GM19043 (cell line): ENCODE measurements at regions not wholly inside any gene's neighbourhood (a gene's known extent, or its start where the extent isn't known, plus 50 kb on each side); places are given as distances from the start of the nearest gene placed in this dataset.
"Not testable (repeated sequence)": the region's sequence is repeated elsewhere in the genome, so short reads cannot be mapped to it uniquely, and the experiment has no call there.

ENCODE experiments used
- ATAC-seq: cut with Tn5 transposase; IDR thresholded peaks from one replicate; pipeline ENCODE4 v1.9.1; 2021; ENCODE audit warnings: low read depth; ENCODE audit not compliant: unreplicated experiment

- no peak for ATAC-seq
Observed at GRCh38 chr18:34942276-34942675, 98.9 kb upstream of the MAPRE2 start.

GRCh38 chr18:34942975-34943374, 98.2 kb upstream of the MAPRE2 start:
- no peak for ATAC-seq

GRCh38 chr18:34943587-34943986, 97.6 kb upstream of the MAPRE2 start:
- no peak for ATAC-seq

GRCh38 chr18:34947711-34948125, 93.5 kb upstream of the MAPRE2 start:
- no peak for ATAC-seq

GRCh38 chr18:34951625-34952379, 89.4 kb upstream of the MAPRE2 start:
- ATAC-seq = no peak

- ATAC-seq = no peak
Observed at GRCh38 chr18:34953212-34953611, 88.0 kb upstream of the MAPRE2 start.

GRCh38 chr18:34955494-34955893, 85.7 kb upstream of the MAPRE2 start:
- not testable (repeated sequence) for ATAC-seq

- no peak for ATAC-seq
Observed at GRCh38 chr18:34956663-34957062, 84.5 kb upstream of the MAPRE2 start.

GRCh38 chr18:34957119-34957863, 83.9 kb upstream of the MAPRE2 start:
- no peak for ATAC-seq

GRCh38 chr18:34957864-34958259, 83.4 kb upstream of the MAPRE2 start:
- ATAC-seq = no peak

GRCh38 chr18:34959211-34959829, 81.9 kb upstream of the MAPRE2 start:
- no peak for ATAC-seq

GRCh38 chr18:34959989-34960388, 81.2 kb upstream of the MAPRE2 start:
- no peak for ATAC-seq

GRCh38 chr18:34965108-34965507, 76.1 kb upstream of the MAPRE2 start:
- ATAC-seq = no peak

- ATAC-seq = no peak
Observed at GRCh38 chr18:34965566-34965965, 75.6 kb upstream of the MAPRE2 start.

GRCh38 chr18:34970106-34970505, 71.1 kb upstream of the MAPRE2 start:
- ATAC-seq = no peak

GRCh38 chr18:34971313-34971712, 69.9 kb upstream of the MAPRE2 start:
- ATAC-seq = no peak

GRCh38 chr18:34972765-34973414, 68.3 kb upstream of the MAPRE2 start:
- no peak for ATAC-seq

- no peak for ATAC-seq
Observed at GRCh38 chr18:34976123-34976522, 65.1 kb upstream of the MAPRE2 start.

GRCh38 chr18:34976534-34976898, 64.7 kb upstream of the MAPRE2 start:
- ATAC-seq = peak; percentile 3

GRCh38 chr18:34976899-34977837, 64.0 kb upstream of the MAPRE2 start:
- peak; percentile 48 for ATAC-seq
